GM12878 (cell line): ENCODE measurements at regions not wholly inside any gene's neighbourhood (a gene's known extent, or its start where the extent isn't known, plus 50 kb on each side); places are given as distances from the start of the nearest gene placed in this dataset.

Experiments used
- ATAC-seq: fragments of 200-7000 bp; cut with Tn5 transposase; 3 replicates; pipeline ENCODE4 v1.9.1; 2020; ENCODE audit warnings: mild to moderate bottlenecking, moderate library complexity
- BruUV-seq: library from RNA; stranded (reverse); fragments of 400-500 nt; replicated peaks from 2 replicates; lab custom pipeline; 2021; lab: Mats Ljungman, UMichigan
- CTCF ChIA-PET: fragments of 300-600 bp; sonication (Branson Sonifier 250); formaldehyde crosslinking; extraction: SDS; loops from one replicate; lab custom pipeline; 2021; ENCODE audit warnings: inconsistent platforms; lab: Yijun Ruan, JAX
- POLR2A ChIA-PET: fragments of 350-600 bp; formaldehyde crosslinking; extraction: SDS; loops from one replicate; lab custom pipeline; 2021; ENCODE audit warnings: inconsistent platforms; lab: Charles Lee
- RAD21 ChIA-PET: fragments of 300-600 bp; sonication (Branson Sonifier 250); formaldehyde crosslinking; loops from one replicate; lab custom pipeline; 2023; ENCODE audit warnings: antibody characterized with exemption; ENCODE audit not compliant: unreplicated experiment; lab: Charles Lee
- SMC1A ChIA-PET: fragments of 300-600 bp; sonication (Branson Sonifier 250); formaldehyde crosslinking; loops from one replicate; lab custom pipeline; 2023; ENCODE audit not compliant: unreplicated experiment, uncharacterized antibody; lab: Charles Lee
- DNase-seq: peaks from one replicate; pipeline ENCODE4 v3.0.0-alpha.2; 2011; ENCODE audit warnings: low read depth, low spot score
- FAIRE-seq: peaks from 3 replicates; lab custom pipeline; 2011; peaks lifted over from hg19 to GRCh38; lab: Jason Lieb, UNC
- H2AFZ ChIP-seq: 2 replicates; pipeline ENCODE4 v1.6.0; 2011; ENCODE audit warnings: low read depth, low read length, control low read depth; ENCODE audit not compliant: control insufficient read depth
- H3K27ac ChIP-seq: 2 replicates; pipeline ENCODE4 v1.5.1; 2011; ENCODE audit warnings: control low read depth; ENCODE audit not compliant: control insufficient read depth, insufficient read depth
- H3K27me3 ChIP-seq, 2 experiments: replicated peaks in 1 of 2; 2 replicates each; pipeline versions ENCODE4 v1.6.0 to v1.6.1; 2011; ENCODE audit warnings: low read length in 1 of 2; ENCODE audit not compliant: control insufficient read depth in 2 of 2, insufficient read depth in 2 of 2
- H3K36me3 ChIP-seq, 2 experiments: 2 replicates each; pipeline ENCODE4 v1.5.1; 2011; ENCODE audit warnings: low read length in 1 of 2; ENCODE audit not compliant: control insufficient read depth in 2 of 2, insufficient read depth in 2 of 2
- H3K4me1 ChIP-seq: 2 replicates; pipeline ENCODE4 v1.6.1; 2011; ENCODE audit warnings: mild to moderate bottlenecking, low read length, moderate library complexity, mixed read lengths; ENCODE audit not compliant: control insufficient read depth, insufficient read depth
- H3K4me2 ChIP-seq: 2 replicates; pipeline ENCODE4 v1.6.0; 2011; ENCODE audit warnings: control low read depth; ENCODE audit not compliant: control insufficient read depth, insufficient read depth
- H3K4me3 ChIP-seq: fragments of 200-600 bp; sonication (generic); 2 replicates; pipeline ENCODE4 v1.5.1; 2016
- H3K79me2 ChIP-seq: 2 replicates; pipeline ENCODE4 v1.6.0; 2011; ENCODE audit warnings: low read length; ENCODE audit not compliant: control insufficient read depth, insufficient read depth
- H3K9ac ChIP-seq: 2 replicates; pipeline ENCODE4 v1.8.0; 2011; ENCODE audit warnings: low read length, control low read depth, mixed read lengths; ENCODE audit not compliant: control insufficient read depth, insufficient read depth
- H3K9me3 ChIP-seq: replicated peaks from 3 replicates; pipeline ENCODE4 v1.5.1; 2011; ENCODE audit warnings: mild to moderate bottlenecking, low read length; ENCODE audit not compliant: control insufficient read depth, insufficient read depth
- H4K20me1 ChIP-seq: 2 replicates; pipeline ENCODE4 v1.6.0; 2011; ENCODE audit not compliant: control insufficient read depth, insufficient read depth
- CREM ChIP-seq: IDR thresholded peaks from 2 replicates; pipeline ENCODE4 v1.6.1; 2014; ENCODE audit warnings: antibody characterized with exemption, low read depth
- HDAC2 ChIP-seq: fragments of 200-600 bp; sonication (generic); IDR thresholded peaks from 2 replicates; pipeline ENCODE4 v1.6.1; 2017
- PML ChIP-seq: IDR thresholded peaks from 2 replicates; pipeline ENCODE4 v1.6.1; 2012; ENCODE audit warnings: low read length, inconsistent platforms
- WGBS: methylation state at CpG from one replicate; pipeline ENCODE4 v1.1.6; 2016; ENCODE audit warnings: low lambda C conversion rate; ENCODE audit not compliant: insufficient replicate concordance, insufficient coverage; ENCODE audit errors: missing lambda C conversion rate; 5-methylcytosine and 5-hydroxymethylcytosine counted together
- in situ Hi-C: fragments of 300-500 bp; cut with MboI; formaldehyde crosslinking; loops from 9 replicates; pipeline ENCODE4 v1.14.3; 2018; ENCODE audit warnings: mixed read lengths
- intact Hi-C: fragments of 100-400 bp; cut with micrococcal nuclease; formaldehyde crosslinking; loops from one replicate; pipeline ENCODE4 v1.14.2; 2022; ENCODE audit not compliant: unreplicated experiment
- TF ChIP-seq, protein P1 (sequence below): fragments of 450-650 bp; IDR thresholded peaks from 2 replicates; pipeline ENCODE4 v1.6.1; 2017; ENCODE audit warnings: mild to moderate bottlenecking, low read depth, inconsistent platforms; ENCODE audit not compliant: poor library complexity, severe bottlenecking

DNA sequence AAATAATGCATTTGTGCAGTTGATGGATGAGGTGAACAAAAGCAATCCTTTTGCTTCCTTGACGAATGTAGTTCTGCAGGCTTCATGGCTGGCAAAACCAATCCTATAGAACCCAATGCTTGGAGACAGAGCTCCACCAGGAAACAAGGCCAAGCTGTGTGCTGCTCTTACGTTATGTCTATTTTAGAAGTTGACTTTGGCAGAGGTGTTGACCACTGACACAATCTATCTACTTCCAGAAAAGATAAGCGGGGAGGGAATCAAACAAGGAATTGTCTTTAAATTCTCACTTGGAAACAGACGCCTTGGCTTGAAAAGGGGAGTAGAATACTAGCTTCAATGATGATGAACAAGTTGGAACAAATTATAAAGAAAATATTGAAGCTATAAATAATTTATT, 211.2 kb downstream of the SETD4 start (continued):
- TF ChIP-seq PML: no peak
- no peak for TF ChIP-seq HDAC2

DNA sequence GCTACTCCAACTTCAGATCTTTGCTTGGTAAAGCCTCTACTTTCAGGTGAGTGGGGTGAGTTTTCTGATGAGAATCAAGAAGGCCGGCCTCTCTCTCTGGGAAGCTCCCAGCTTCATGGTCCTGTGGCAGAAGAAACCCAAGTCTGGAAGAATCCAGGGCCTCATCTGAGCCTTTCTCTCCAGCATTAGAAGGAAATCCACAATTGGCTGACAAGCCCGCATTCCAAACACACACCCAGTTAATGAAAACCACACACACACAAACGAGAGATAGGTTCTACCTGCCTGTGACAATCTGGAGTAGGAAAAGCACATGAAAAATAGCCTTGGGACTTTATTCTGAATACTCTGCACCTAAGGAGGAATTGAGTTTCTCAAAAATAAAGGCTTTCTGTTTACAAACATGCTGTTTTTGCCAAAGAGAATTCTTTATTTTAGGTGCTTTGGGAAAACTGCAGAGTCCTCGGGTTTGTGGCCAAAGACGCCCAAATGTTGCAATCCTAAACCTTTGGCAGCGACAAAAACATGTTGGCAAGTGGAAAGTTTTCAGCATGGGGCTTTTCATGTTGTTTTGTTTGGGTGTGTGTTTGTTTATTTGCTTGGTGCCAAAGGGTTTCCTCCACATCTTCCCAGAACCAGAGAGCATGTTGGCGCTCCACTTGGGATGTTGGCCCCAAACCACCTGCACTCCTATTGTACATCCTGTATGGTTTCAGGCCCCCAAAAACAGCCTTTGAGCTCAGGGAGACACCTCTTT, 216.2 kb downstream of the SETD4 start:
- CTCF ChIA-PET: interaction anchor here (1.8 kb wide), 1 partner anchor 9 kb away, joined by 3 read pairs; no protein-coding TSS in a partner anchor
- WGBS: 22% methylated on average over 7 of the region's 7 CpGs
- in situ Hi-C loops: no loop called here

DNA sequence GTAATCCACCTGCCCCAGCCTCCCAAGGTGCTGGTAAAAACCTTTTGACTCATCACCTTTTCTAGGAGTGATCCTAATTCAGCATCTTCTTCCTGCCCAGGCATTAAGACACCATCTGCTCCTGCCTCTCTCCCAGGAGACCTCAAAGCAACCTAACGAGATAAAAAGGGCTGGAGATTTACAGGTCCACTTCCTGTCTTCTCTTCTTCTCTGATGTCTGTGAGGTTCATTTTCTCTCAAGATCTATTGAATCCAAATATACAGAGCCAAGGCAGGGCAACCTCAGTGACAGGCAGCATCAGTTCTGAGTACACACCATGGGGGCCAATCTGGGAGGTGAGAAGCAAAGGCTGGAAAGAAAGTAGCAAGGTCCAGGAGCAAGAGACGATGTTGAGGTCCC, 219.4 kb downstream of the SETD4 start:
- Histone ChIP-seq H3K4me3 (no peak overlapping the region), H4K20me1 (no peaks in the 10 kb centered on the region), H2AFZ (no peak overlapping the region), H3K9ac (no peak overlapping the region), H3K9me3 (no peaks in the 10 kb centered on the region; the same call in 2 of the 3 replicates), H3K36me3 (no peaks in the 10 kb centered on the region), H3K27ac (no peak overlapping the region), H3K4me1 (no peaks in the 10 kb centered on the region), H3K79me2 (no peaks in the 10 kb centered on the region), H3K27me3 (peaks cover 0 to 1% of the 10 kb centered on the region in 2 experiments; a peak in 1 of 4 replicates), H3K4me2 (no peak overlapping the region)
- TF ChIP-seq, protein P1, sequence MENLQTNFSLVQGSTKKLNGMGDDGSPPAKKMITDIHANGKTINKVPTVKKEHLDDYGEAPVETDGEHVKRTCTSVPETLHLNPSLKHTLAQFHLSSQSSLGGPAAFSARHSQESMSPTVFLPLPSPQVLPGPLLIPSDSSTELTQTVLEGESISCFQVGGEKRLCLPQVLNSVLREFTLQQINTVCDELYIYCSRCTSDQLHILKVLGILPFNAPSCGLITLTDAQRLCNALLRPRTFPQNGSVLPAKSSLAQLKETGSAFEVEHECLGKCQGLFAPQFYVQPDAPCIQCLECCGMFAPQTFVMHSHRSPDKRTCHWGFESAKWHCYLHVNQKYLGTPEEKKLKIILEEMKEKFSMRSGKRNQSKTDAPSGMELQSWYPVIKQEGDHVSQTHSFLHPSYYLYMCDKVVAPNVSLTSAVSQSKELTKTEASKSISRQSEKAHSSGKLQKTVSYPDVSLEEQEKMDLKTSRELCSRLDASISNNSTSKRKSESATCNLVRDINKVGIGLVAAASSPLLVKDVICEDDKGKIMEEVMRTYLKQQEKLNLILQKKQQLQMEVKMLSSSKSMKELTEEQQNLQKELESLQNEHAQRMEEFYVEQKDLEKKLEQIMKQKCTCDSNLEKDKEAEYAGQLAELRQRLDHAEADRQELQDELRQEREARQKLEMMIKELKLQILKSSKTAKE: no peak
- ATAC-seq: no peak
- POLR2A ChIA-PET: no interaction called here
- CTCF ChIA-PET: interaction anchor here (0.8 to 3.4 kb wide), 3 partner anchors 188 to 1119 kb away, joined by 4 to 16 read pairs (median 12); no protein-coding TSS in a partner anchor
- intact Hi-C loops (loop anchor here (1.0 to 5.0 kb wide), 5 partner anchors 186 to 1096 kb away; no protein-coding TSS in a partner anchor), in situ Hi-C loops (no loop called here)
- RAD21 ChIA-PET: interaction anchor here (2.2 kb wide), 1 partner anchor 1095 kb away, joined by 16 read pairs; no protein-coding TSS in a partner anchor
- SMC1A ChIA-PET: interaction anchor here (1.3 to 1.4 kb wide), 2 partner anchors 9 to 1095 kb away, joined by 8 to 13 read pairs; no protein-coding TSS in a partner anchor
- DNase-seq: no peak
- WGBS: 0% methylated on average over 2 of the region's 2 CpGs
- BruUV-seq: no TSS peak
- FAIRE-seq: no peak

More for the DNA sequence above, 216.2 kb downstream of the SETD4 start:
- ChIA-PET SMC1A (no interaction called here), POLR2A (interaction anchor here (0.6 kb wide), 1 partner anchor 1637 kb away, joined by 3 read pairs; no protein-coding TSS in a partner anchor), RAD21 (interaction anchor here (1.9 kb wide), 1 partner anchor 1098 kb away, joined by 11 read pairs; no protein-coding TSS in a partner anchor)
- intact Hi-C loops: loop anchor here (5.0 kb wide), 3 partner anchors 183 to 952 kb away; no protein-coding TSS in a partner anchor
- Histone ChIP-seq H3K4me2 (no peak overlapping the region), H3K79me2 (no peaks in the 10 kb centered on the region), H3K9ac (no peak overlapping the region), H3K4me3 (no peak overlapping the region), H3K4me1 (no peaks in the 10 kb centered on the region), H4K20me1 (no peaks in the 10 kb centered on the region), H3K27me3 (peaks cover 0 to 1% of the 10 kb centered on the region in 2 experiments; a peak in 1 of 4 replicates), H3K36me3 (no peaks in the 10 kb centered on the region), H2AFZ (no peak overlapping the region), H3K9me3 (no peaks in the 10 kb centered on the region), H3K27ac (no peak overlapping the region)
- no peak for FAIRE-seq
- BruUV-seq: no TSS peak
- DNase-seq: no peak
- TF ChIP-seq CREM: no peak
- no peak for ATAC-seq
